LNCaP clone FGC (cell line): ENCODE measurements at regions not wholly inside any gene's neighbourhood (a gene's known extent, or its start where the extent isn't known, plus 50 kb on each side); places are given as distances from the start of the nearest gene placed in this dataset.

ENCODE experiments used
- DNase-seq: peaks from one replicate; pipeline ENCODE4 v3.0.0-alpha.2; 2011; ENCODE audit warnings: low read depth
- H3K4me3 ChIP-seq: 2 replicates; pipeline ENCODE4 v1.5.1; 2011; ENCODE audit warnings: mild to moderate bottlenecking, low read depth, low read length, control low read depth
- CTCF ChIP-seq: IDR thresholded peaks from 2 replicates; pipeline ENCODE4 v1.5.1; 2012; ENCODE audit warnings: mild to moderate bottlenecking; ENCODE audit not compliant: control insufficient read depth, insufficient read depth; ENCODE audit errors: extremely low read depth

- no peak for DNase-seq
- TF ChIP-seq CTCF: no peak
- H3K4me3 ChIP-seq: no peak overlapping the region
Measured at GRCh38 chr5:57700072-57700471, 217.5 kb upstream of the ACTBL2 start.

GRCh38 chr5:57698802-57699201 is 216.2 kb upstream of the ACTBL2 start:
- no peak overlapping the region for H3K4me3 ChIP-seq
- TF ChIP-seq CTCF: no peak
- DNase-seq: no peak

DNA sequence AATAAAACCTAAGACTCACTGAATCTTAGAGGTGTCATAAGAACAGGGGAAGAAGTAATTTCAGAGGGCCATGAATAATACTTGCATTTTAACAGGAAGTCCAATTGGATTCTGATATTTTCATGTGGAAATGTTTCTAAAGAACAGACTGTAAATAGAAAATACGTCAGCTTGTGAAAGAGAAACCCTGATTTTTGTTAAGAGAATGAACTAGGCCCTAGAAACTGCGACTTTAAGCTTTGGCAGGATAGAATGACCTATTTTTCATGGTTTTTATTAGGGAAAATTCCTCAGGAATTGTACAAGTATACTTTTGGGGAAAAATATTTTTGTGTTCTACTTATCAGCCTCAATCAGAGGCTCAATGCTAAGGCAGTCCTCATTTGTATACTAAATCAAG is 215.5 kb upstream of the ACTBL2 start:
- DNase-seq: no peak
- no peak overlapping the region for H3K4me3 ChIP-seq
- no peak for TF ChIP-seq CTCF

GRCh38 chr5:57696825-57697570 is 214.4 kb upstream of the ACTBL2 start:
- H3K4me3 ChIP-seq: no peak overlapping the region
- no peak for DNase-seq
- TF ChIP-seq CTCF: no peak

DNA sequence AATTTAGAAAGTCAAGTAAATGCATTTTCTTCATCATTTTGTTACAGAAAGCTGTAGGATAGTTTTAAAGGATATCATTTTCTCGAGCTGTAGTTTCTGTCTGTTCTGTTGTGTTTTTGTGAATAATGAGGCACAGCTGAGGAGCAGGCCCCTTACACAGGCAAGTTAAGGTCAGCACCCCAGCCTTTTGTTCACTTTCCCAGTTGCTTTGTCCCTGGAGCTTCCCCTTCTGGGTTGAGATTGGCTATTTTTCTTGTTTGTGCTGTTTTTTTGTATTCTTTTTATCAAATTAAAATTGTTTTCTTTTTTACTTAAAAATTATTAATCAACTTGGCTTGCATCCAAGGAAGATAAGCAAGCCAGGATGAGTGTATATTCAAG is 213.8 kb upstream of the ACTBL2 start:
- no peak for DNase-seq
- TF ChIP-seq CTCF: no peak
- H3K4me3 ChIP-seq: no peak overlapping the region

- no peak for DNase-seq
- 0 out of 2 replicates have a peak, but pooled peaks have one; percentile 8 for TF ChIP-seq CTCF
- H3K4me3 ChIP-seq: no peak overlapping the region
Measured at GRCh38 chr5:57695706-57696388, 213.2 kb upstream of the ACTBL2 start.
